ENCODE measurements at regions not wholly inside any gene's neighbourhood (a gene's known extent, or its start where the extent isn't known, plus 50 kb on each side); places are given as distances from the start of the nearest gene placed in this dataset.

DNA sequence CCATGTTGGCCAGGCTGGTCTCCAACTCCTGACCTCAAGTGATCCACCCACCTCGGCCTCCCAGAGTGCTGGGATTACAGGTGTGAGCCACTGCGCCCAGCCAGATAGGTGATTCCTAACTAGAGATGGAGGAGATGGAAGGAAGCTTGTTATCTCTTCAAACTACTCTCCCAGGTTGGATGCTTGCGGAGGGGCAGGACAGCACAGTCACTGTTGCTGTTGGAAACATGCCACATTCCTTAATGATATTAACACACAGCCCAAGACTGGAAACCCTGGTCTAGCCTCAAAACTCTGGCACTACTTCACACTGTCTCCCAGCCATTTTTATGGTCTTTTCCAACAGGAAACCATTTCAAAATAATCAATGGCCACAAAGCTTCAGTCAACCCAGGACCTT is 468.8 kb upstream of the NRP1 start:
- TF ChIP-seq, protein P1, sequence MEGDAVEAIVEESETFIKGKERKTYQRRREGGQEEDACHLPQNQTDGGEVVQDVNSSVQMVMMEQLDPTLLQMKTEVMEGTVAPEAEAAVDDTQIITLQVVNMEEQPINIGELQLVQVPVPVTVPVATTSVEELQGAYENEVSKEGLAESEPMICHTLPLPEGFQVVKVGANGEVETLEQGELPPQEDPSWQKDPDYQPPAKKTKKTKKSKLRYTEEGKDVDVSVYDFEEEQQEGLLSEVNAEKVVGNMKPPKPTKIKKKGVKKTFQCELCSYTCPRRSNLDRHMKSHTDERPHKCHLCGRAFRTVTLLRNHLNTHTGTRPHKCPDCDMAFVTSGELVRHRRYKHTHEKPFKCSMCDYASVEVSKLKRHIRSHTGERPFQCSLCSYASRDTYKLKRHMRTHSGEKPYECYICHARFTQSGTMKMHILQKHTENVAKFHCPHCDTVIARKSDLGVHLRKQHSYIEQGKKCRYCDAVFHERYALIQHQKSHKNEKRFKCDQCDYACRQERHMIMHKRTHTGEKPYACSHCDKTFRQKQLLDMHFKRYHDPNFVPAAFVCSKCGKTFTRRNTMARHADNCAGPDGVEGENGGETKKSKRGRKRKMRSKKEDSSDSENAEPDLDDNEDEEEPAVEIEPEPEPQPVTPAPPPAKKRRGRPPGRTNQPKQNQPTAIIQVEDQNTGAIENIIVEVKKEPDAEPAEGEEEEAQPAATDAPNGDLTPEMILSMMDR (IDR thresholded peaks at IDR 0.05), result no peak
- no peak for TF ChIP-seq POLR2A (IDR thresholded peaks at IDR 0.05)
